NCI-H2171 treated with DMSO at 0.1 percent for 48 hours (cell line): ENCODE measurements at regions not wholly inside any gene's neighbourhood (a gene's known extent, or its start where the extent isn't known, plus 50 kb on each side); places are given as distances from the start of the nearest gene placed in this dataset.
"Not testable (repeated sequence)": the region's sequence is repeated elsewhere in the genome, so short reads cannot be mapped to it uniquely, and the experiment has no call there.

Experiments
- DNase-seq: peaks from one replicate; lab custom pipeline; 2025; lab: John Stamatoyannopoulos, UW

DNA sequence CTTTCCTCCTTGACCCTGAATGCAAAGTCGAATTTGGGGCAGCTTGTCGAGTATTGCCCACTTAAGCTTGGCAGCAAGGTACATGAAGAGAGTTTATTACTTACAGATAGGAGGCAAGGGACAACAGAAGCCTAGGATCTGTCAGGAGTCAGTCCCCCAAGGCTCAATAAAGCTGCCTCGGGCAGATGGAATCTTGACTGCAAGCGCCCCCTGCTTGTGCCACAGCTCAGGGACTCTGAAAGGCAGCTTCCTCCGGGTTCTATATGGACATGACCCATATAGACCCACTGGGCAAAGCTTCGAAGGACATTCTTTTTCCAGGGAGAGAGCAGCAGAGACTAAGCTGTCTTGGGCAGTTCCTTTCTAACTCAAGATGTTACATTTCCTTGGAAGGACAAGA is 971.5 kb downstream of the EFNA5 start:
- DNase-seq, result no peak

DNA sequence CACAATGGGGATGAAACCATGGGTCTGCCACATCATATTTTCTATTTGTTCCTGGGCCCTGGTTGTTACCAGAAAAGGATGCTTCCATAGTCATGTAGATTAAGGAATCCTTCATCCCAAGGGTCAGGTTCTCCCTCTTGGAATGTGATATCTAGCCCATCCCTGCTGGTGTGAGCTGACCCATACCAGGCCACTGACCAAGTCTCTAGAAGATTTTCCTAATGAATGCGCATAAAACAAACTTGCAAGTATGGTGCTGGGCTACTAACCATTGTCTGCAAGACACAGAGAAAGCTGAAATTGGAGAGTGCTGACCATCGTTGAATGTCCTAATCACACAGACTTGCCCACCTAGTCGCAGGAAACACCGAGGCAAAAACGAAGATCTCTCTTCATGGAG is 972.6 kb downstream of the EFNA5 start:
- DNase-seq, result no peak

DNA sequence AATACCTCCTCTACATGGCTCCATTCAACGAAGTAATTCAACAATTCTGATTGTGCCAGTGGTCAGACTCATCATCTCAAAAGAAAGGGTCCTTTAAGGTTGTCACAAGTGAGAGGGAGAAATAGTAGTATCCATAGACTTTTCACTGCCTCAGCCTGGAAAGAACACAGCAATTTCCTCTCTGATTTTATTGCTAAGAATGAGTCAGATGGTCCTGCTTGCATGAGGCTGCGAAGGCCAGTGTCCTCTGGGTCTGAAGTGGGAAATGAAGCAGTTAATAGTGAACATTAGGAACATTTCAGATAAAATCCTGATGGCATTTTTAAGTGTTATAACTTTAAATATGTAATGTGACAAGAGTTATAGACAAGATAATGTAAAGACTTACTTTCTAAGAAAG is 979.0 kb downstream of the EFNA5 start:
- no peak for DNase-seq

DNA sequence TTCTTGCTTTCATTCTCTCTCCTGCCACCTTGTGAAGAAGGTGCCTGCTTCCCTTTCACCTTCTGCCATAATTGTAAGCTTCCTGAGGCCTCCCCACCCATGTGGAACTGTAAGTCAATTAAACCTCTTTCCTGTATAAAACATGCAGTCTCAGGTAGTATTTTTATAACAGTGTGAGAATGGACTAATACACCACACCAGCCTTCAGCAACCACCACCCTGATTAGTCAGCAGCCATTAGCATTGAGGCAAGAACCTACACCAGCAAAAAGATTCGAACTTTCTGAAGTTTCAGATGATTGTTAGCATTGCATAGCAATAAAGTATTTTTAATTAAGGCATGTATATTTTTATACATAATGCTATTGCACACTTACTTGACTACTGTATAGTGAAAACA is 980.2 kb downstream of the EFNA5 start:
- no peak for DNase-seq

DNA sequence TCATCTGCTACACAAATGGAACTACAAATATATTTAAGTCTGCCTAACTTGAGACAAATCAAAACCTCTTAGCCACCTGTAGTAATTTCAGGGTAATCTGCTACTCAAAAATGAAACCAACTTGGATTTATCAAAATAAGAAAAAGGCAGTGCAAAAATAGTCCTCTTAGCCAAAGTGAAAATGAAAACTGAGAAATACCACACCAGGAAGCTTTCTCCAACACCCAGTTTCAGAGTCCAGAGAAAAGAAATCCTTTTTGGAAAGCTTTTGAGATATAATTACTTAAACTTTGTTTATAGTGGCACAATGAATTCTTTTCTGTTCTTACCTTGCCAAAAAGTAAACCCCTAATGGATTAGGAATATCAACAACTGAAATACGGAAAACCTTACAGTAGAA is 990.4 kb downstream of the EFNA5 start:
- DNase-seq, result no peak

DNA sequence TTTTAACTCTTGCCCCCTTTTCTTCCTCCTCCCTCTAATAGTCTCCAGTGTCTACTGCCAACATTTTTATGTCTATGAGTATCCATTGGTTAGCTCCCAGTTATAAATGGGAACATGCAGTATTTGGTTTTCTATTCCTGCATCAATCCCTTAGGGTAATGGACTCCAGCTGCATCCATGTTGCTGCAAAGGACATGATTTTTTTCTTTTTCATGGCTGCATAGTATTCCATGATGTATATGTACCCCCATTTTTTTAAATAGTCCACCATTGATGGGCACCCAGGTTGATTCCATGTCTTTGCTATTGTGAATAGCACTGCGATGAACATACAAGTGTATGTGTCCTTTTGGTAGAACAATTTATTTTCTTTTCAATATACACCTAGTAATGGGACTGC is 993.7 kb downstream of the EFNA5 start:
- DNase-seq, result no peak

DNA sequence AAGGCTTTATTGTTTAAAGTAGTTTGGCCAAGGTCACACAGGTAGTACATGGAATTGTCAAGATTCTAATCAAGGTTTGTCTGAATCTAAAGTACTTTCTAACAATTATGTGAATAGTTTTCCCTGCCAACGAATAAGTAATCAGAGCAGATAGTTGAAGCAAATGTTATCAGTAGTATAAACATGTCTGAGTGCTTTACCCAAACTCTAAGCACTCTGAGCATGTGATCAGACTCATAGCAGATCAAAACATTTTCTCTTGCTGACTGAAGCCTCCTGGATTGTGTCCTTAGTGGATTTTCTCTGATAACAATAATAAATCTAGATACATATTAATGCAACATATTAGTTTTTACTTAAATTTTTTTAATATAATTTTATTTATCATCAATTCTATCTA is 995.0 kb downstream of the EFNA5 start:
- no peak for DNase-seq

DNA sequence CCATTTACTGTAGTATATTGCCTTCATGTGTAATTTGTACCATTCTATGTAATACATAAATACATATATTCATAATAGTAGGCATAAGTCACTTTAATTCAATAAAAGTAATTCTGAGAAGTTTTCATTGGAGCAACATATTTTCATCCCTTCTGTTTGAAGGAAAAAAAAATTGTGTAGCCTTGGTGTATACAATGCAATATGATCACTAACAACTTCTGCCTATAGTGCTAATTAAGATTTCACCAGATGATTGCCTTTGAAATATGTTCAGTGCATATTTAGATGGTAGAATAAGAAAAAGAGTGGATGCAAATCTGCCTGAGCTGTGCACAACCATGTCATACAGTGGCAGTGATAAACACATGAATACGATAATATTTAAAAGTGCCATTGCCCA is 996.8 kb downstream of the EFNA5 start:
- DNase-seq, result peak; percentile 34

DNA sequence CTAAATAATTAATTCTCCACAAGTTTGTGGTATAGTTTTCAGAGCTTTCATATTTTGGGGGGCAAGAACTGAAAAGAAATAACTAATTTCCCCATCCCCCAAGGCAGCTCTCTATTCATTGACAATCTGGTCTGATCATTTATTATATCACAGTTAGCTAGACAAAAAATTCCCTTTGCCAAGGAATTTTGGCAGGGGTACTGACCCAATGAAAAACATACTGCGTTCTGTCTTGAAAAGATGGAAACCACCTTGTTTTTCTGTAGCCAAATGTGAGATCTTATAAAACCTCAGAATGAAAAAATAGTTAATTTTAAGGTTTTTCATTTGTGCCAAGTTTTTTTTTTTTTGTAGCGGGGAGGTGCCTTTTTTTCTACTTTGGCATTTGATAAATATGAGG is 1008.9 kb downstream of the EFNA5 start:
- DNase-seq, result no peak

DNA sequence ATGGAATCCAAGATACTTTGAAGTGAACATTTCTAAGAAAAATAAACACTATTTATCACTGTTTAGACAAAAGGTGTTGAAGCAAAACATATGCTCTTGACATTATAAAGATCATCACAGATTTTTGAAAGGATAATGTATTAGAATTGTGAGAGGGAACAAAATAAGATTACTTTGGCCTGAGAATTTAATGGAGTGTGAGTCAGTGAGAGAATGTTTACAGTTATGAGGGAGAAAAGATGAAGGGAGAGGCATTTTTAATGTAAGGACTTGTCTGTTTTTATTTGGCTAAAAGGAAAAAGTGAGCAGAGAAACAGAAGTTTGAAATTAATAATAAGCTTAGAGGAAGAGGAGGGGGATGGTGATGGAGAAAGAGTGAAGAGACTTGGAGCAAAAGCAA is 1010.1 kb downstream of the EFNA5 start:
- no peak for DNase-seq

DNA sequence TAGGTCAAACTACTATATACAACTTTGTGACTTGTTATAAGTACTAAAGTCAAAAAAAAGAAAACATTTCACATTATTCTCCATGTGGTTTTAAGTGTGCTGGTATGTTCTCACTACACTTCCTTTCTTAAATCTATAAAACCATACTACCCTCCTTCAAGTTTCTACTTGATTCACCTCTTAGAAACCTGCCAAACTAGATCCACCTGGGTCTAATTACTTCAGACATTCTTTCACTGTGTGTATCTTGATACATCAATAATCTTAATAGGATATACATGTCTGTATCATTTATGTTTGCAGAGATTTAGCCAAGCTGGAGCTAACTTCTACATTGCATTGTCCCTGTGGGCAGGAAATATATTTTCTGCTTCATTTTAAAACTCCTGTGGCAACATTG is 1012.6 kb downstream of the EFNA5 start:
- DNase-seq, result no peak

DNA sequence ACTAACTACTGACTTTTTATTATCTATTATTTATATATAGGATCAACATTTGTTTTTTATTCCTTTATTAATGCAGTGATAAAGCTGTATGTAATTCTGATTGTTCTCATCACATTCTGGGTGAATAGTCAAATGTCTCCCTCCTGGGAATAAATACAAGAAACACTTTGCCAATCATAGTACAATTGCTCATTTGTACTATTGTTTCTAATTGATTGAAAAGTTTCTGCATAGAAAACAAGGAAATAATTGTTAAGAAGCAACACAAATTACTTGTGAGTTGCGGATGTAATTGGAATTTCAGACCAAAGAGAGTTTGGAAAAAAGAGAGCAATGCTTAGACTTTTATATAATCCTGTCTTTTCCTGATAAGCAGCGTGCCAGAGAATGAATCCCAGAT is 1013.9 kb downstream of the EFNA5 start:
- DNase-seq, result no peak

DNA sequence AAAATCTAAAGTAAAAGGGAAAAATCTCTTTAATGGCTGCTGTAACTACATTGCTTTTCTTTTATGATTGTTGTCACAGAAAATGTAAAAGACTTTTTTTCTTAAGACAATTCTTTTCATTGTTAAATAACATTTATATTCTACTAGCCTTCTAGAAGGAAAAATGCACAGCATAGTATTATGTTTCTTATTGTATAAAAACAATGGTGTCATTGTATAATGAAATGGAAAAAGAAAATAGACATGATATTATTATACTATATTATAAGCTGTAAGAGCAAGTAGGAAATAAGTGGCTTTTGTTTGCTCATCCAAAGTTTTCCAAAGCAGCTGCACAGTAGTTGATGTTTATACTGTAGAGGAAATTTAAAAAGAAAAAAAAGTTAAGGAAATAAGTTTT is 1021.7 kb downstream of the EFNA5 start:
- DNase-seq, result no peak

DNA sequence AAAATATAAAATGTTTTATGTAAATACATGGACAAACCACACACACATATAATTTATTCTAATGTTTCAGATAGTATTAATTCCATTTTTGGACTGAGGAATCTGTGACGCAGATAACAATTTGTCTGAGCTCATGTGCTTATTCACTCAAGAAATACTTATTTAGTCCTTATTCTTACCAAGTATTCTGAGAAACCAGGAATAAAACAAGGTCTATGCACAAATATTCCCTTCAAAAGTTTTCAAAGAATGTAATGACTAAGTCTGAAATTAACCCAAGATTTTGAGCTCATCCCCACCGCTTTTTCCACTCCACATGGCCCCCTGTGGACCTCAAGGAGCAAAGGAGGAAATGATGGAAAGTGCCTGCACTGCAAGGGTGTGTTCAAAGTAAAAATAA is 1022.3 kb downstream of the EFNA5 start:
- DNase-seq, result no peak

DNA sequence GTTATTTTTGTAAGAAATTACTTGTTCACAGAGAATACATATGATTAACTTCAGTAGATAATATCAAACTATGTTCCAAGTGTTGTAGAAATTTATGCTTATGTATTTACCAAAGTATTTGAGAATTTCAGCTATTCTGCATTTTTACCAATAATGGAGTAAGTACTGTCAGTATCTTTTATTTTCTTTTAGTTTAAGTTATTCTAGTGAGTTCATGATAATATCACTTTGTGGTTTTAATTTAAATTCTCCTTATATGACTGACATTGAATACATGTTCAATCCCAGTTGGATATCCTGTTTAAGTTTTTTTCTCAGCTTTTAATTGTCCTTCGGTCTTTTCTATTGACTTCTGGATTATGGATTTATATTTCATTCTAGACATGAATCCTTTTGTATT is 1024.6 kb downstream of the EFNA5 start:
- no peak for DNase-seq

DNA sequence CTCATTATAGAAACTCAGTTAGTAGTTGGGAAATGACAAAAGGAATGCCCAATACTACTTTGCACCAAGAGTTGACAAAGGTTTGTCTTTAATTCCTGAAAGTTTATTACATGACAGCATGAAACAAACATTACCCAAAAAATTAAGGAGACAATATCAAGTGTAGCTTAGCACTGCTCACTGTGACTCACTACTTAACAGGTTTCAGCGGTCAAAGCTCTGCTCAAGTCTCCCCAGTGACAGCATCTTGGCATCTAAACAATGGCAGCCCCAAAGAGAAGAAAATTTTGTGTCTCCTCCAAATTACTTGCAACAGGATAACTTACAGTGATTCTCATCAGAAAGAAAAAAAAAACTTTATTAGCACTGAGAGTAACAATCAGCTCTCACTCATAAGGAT is 1030.2 kb downstream of the EFNA5 start:
- no peak for DNase-seq

DNA sequence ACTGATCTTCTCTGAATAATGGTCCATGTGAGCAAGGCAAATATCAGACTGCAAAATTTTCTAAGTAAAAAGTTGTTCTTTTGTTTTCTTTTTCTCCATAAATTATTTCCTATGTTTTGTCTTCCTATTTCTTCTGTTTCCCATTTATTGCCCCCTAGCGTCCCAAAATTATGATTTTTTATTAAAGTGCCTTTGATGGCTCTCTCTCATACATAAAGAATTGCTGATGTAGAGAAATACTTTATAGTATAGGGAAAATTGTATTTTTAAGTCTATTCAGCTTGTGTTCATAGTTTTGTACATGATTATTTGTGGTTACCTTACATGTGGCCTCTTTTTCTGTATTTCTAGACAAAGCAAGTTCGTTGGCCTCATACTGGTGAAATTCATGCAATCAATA is 1031.2 kb downstream of the EFNA5 start:
- DNase-seq, result no peak

DNA sequence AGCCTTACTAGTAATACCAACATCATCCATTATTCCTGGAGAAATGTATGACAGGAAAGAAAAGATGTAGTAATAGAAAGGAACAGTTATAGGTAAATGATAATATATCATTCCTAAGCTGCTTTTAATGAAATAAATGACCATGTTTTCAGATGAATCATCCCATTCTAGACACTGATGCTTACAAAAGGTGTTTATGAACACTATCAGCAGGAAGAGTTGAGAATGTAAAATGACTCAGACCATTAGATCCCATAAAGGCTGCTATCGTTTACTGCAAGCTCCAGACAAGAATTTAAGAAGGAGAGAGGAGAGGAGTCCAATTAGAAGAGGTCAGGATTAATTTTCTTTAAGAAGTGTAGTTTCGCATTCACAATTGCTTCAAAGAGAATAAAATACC is 1033.5 kb downstream of the EFNA5 start:
- no peak for DNase-seq

DNA sequence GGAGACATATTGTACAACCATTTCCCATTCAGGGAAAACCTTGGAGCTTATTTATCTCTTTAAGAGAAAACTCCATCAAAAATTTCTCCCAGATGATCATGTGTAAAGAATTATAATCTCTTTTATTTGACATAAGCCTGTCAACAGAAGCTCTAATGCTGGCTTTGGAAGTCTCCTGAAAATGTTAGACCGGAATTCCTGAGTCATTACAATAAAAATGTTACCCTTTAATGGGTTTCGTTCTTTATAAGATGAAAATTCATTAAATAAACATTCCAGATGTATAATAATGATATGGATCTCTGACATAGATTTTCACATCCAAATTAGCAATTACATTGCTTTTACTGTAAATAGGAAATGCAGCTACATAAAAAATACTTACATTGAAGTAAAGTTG is 1036.4 kb downstream of the EFNA5 start:
- DNase-seq, result no peak

DNA sequence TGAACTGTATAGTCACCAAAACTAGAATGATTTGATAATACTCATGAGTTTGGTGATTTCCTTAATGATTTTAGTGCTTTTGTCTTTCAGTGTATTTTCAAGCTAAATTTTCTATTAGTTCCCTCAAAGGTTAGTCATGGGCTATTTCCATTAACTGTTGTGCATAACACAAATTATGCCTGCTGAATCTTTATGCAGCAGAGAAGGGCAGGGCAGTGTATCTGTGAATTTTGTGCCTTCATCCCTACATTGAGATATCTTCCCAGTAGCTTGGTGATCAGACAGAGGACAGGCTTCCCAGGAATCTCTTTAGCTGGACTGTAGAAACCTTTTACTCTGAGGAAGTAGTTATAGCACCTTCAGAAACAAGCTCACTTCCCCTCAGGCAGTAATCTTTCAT is 1036.9 kb downstream of the EFNA5 start:
- DNase-seq, result no peak

DNA sequence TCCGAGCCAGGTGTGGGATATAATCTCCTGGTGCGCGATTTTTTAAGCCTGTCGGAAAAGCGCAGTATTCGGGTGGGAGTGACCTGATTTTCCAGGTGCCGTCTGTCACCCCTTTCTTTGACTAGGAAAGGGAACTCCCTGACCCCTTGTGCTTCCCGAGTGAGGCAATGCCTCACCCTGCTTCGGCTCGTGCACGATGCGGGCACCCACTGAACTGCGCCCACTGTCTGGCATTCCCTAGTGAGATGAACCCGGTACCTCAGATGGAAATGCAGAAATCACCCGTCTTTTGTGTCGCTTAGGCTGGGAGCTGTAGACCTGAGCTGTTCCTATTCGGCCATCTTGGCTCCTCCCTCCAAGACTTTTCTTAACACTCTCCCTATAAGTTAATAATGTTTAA is 1042.3 kb downstream of the EFNA5 start:
- DNase-seq, result not testable (repeated sequence)

DNA sequence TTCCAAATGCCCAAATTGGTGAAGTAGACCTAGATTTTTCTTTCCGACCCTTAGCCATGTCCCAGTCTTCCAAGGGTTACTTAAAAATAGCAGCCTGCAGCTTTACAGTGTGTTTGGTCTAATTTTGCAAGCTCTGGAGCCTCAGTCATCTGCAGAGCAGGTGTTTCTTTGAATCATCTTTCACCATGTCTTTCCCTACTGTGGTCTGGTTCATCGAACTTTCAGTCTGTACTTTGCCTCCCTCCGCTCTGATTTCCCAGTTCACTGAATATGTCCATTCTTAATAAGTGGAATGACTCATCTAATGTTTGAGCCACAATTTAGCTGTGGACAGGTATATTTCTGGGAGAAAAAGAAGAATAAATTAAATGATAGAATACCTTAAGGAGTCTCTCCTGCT is 1060.7 kb downstream of the EFNA5 start:
- DNase-seq, result peak; percentile 24

DNA sequence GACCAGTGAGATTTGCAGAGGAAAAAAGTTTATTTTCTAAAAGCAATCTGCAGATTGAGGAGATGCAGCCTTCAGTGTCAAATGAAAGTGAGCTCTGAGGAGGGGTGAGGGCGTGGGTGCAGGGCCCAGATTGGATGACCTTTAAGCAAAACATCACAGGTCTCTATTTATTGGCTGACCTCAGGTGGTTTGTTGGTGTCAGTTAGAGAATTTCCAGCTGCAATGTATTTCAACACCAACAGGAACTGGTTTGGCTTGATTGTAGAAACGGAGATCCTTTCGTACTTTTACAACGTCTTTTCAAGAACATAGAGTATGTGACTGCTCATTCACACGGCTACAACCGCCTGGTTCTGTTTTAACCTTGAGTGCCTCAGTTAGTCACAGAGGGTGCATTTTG is 1069.1 kb downstream of the EFNA5 start:
- DNase-seq, result no peak

DNA sequence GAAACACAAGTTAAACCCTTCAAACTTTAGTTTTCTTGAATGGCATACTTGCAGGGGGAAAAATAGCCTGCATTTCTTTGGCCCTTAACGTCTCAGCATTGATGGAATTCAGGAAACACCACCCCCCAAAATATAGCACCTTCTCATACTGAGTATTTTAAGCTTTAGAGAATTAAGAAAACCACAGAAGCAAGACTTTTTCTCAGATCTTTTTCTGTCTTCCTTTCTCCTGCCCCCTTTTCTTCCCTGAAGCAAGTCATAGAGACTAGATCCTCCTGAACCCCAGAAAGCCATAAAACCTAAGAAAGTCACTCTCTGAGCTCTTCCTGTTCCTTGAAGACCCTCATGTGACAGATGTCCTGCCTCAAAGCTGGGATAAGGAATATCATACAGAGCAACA is 1069.9 kb downstream of the EFNA5 start:
- no peak for DNase-seq

DNA sequence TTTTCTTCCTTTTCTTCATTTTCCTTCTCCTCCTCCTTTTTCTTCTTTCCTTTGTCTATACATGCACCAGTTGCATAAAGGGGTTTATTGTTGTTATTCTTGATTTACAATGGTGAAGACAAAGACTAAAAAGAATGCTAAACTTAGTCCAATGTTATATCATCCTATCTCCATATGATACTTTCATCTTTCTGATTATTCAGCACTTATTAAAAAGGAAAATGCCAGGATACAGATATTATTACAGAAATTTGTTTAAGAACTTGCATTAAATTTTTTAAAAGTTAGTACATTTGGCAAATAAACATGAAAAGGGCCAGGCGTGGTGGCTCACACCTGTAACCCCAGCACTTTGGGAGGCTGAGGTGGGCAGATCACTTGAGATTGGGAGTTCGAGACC is 1074.9 kb downstream of the EFNA5 start:
- DNase-seq, result no peak
